Heart right ventricle (tissue), 16 donors: ENCODE measurements at regions not wholly inside any gene's neighbourhood (a gene's known extent, or its start where the extent isn't known, plus 50 kb on each side); places are given as distances from the start of the nearest gene placed in this dataset.

Experiments used
- ATAC-seq, 8 donors: fragments of 200-7000 bp; cut with Tn5 transposase; one replicate each; pipeline ENCODE4 v1.9.1; 2020; ENCODE audit warnings: mild to moderate bottlenecking in 8 of 8, moderate library complexity in 8 of 8, moderate number of reproducible peaks in 1 of 8
- DNase-seq, 2 donors: peaks; one replicate each; pipeline ENCODE4 v3.0.0-alpha.2; 2020
- H3K27ac ChIP-seq, 10 donors: fragments of 200-600 bp; sonication (generic) in 2 of 10; one replicate each; pipeline versions ENCODE4 v1.5.0 to v1.8.0; 2020 to 2022; ENCODE audit warnings: mild to moderate bottlenecking in 3 of 10
- H3K27me3 ChIP-seq, 7 donors: fragments of 200-600 bp; one replicate each; pipeline ENCODE4 v1.8.0; 2021 to 2022; ENCODE audit warnings: mild to moderate bottlenecking in 2 of 7
- H3K36me3 ChIP-seq, 9 donors: fragments of 200-600 bp; sonication (generic) in 1 of 9; one replicate each; pipeline versions ENCODE4 v1.5.0 to v1.8.0; 2020 to 2022; ENCODE audit warnings: mild to moderate bottlenecking in 2 of 9
- H3K4me1 ChIP-seq, 9 donors: fragments of 200-600 bp; sonication (generic) in 1 of 9; one replicate each; pipeline versions ENCODE4 v1.5.0 to v1.8.0; 2020 to 2022; ENCODE audit warnings: mild to moderate bottlenecking in 4 of 9
- H3K4me3 ChIP-seq, 10 donors: fragments of 200-600 bp; sonication (generic) in 2 of 10; one replicate each; pipeline versions ENCODE4 v1.5.0 to v1.8.0; 2020 to 2022; ENCODE audit warnings: mild to moderate bottlenecking in 7 of 10, moderate library complexity in 2 of 10
- H3K9me3 ChIP-seq, 11 donors: fragments of 200-600 bp in 10 of 11; sonication (generic) in 2 of 11; one replicate each; pipeline versions ENCODE4 v1.5.0 to v1.8.0; 2013 to 2022; ENCODE audit warnings: mild to moderate bottlenecking in 2 of 11, control low read depth in 1 of 11, moderate library complexity in 1 of 11
- WGBS, 2 donors: extraction: QIAGEN DNeasy Blood & Tissue Kit; methylation state at CpG; one replicate each; pipeline ENCODE4 v1.1.7; 2013; ENCODE audit warnings: inconsistent platforms in 1 of 2; 5-methylcytosine and 5-hydroxymethylcytosine counted together
- intact Hi-C, 10 donors: fragments of 100-400 bp; cut with DNase I; formaldehyde crosslinking; loops; one replicate each; pipeline versions ENCODE4 v1.11.1 to v1.14.2; 2022
- TF ChIP-seq, protein P1 (sequence below), 9 donors: fragments of 200-600 bp; sonication (generic) in 2 of 9; IDR thresholded peaks; one replicate each; pipeline versions ENCODE4 v1.5.0 to v1.8.0; 2021 to 2022; ENCODE audit warnings: antibody characterized with exemption in 9 of 9, mild to moderate bottlenecking in 5 of 9, moderate library complexity in 1 of 9
- donor health status: Arrhythmogenic right ventricular cardiomyopathy.
- donor health status: ischemic (EF 13 %, LVEDD 7.1; RV severe dilation, severe dysfunction).
- donor health status: healthy with polysubstance abuse.
- donor health status: DM: no; HTN: yes; CAD: no.
- donor health status: DM: no; HTN: no; CAD: no.
- donor health status: ischemic (EF 25% LVEDD 6.9; RV normal size, moderate dysfunction).
- donor health status: ischemic (EF 25% LVEDD 5.7; RV mildly dilated, moderate dysfunction).
- donor health status: healthy.
- donor health status: DM: yes; HTN: yes; CAD: no.
- donor health status: Ischemic cardiomyopathy.
- donor health status: ischemic (EF 35%, LVEDD 5.7; RV mildly dilated, moderate dysfunction).
- donor health status: nonischemic (EF 11% LVEDD 7.7; RV severe dilation, severe dysfunction).
- donor health status: DM: yes; HTN: yes; CAD: no.
- donor health status: PGD.
- donor health status: ischemic (EF 29% LVEDD 5.4; RV normal size, mild dysfunction).
- donor health status: nonischemic (EF 23%, LVEDD 6.1; RV moderate dilation, normal function).

DNA sequence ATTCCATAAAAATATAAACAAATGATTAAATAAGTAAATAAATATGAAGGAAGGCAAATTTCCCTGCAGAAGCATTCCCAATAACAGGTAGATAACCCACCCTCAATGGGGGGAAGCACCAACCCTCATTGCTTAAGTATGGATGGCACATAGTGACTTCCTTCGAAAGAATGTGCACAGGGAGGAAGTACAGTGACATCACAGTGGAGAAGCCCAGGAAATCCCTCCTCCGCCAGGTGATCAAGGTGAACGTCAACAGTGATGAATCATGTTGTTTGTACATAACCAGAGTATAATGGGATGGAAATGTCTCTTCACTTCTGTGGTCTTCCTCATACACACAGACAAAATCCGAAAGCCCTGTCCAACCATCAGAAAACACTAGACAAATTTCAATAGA, 267.9 kb downstream of the THBS2 start:
- WGBS, 2 donors, result 86 to 92% methylated on average over 4 of the region's 4 CpGs
- ATAC-seq, result no peak
- TF ChIP-seq, protein P1, sequence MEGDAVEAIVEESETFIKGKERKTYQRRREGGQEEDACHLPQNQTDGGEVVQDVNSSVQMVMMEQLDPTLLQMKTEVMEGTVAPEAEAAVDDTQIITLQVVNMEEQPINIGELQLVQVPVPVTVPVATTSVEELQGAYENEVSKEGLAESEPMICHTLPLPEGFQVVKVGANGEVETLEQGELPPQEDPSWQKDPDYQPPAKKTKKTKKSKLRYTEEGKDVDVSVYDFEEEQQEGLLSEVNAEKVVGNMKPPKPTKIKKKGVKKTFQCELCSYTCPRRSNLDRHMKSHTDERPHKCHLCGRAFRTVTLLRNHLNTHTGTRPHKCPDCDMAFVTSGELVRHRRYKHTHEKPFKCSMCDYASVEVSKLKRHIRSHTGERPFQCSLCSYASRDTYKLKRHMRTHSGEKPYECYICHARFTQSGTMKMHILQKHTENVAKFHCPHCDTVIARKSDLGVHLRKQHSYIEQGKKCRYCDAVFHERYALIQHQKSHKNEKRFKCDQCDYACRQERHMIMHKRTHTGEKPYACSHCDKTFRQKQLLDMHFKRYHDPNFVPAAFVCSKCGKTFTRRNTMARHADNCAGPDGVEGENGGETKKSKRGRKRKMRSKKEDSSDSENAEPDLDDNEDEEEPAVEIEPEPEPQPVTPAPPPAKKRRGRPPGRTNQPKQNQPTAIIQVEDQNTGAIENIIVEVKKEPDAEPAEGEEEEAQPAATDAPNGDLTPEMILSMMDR (IDR thresholded peaks at IDR 0.05), result no peak
- Histone ChIP-seq H3K27ac (no peak overlapping the region), H3K4me3 (no peak overlapping the region), H3K9me3 (peaks cover 0 to 14% (median 8%) of the 10 kb centered on the region in 11 donors), H3K27me3 (peaks cover 0 to 3% (median 0%) of the 10 kb centered on the region in 7 donors), H3K4me1 (peaks cover 0 to 4% (median 0%) of the 10 kb centered on the region in 9 donors), H3K36me3 (no peaks in the 10 kb centered on the region)
- DNase-seq, result no peak
- intact Hi-C loops, result no loop called here

DNA sequence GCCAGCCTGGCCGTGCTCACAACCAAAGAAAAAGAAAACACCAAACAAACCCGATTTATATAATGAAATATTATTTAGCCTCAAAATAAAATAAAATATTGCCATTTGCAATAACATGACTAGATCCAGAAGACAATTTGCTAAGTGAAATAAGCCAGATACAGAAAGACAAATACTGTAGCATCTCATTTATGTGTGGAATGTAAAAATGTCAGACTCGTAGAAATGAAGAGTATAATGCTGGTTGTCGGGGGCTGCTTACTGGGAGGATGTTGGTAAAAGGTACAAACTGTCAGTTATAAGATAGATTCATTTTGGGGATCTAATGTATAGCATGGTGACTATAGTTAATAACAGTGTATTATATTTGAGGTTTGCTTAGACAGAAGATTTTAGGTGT, 269.7 kb downstream of the THBS2 start:
- peaks cover 0 to 23% (median 18%) of the 10 kb centered on the region in 11 donors for H3K9me3 ChIP-seq
- WGBS, 2 donors, result 67 to 72% methylated on average over 4 of the region's 4 CpGs
- H3K4me1 ChIP-seq, result peaks cover 0 to 3% (median 0%) of the 10 kb centered on the region in 9 donors
- TF ChIP-seq, protein P1 (IDR thresholded peaks at IDR 0.05), result no peak
- H3K27ac ChIP-seq, result no peak overlapping the region
- no peaks in the 10 kb centered on the region for H3K36me3 ChIP-seq
- no peak for ATAC-seq
- peaks cover 0 to 3% (median 0%) of the 10 kb centered on the region in 7 donors for H3K27me3 ChIP-seq
- no peak for DNase-seq
- no peak overlapping the region for H3K4me3 ChIP-seq
- intact Hi-C loops, result no loop called here

DNA sequence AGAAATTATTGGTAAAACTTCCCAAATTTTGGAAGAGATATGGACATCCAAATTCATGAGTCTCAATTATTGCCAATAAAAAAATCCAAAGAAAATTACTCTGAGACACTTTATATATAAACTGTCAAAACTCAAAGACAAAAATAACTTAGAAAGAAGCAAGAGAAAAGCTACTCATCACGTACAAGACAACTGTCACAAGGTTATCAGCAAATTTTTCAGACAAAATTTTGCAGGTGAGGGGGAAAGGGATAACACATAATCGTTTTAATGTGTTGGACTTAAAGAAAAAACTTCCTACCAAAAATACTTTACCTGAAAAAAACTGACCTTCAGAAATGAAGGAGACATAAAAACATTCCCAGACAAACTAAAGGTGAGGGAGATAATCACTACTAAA, 272.5 kb downstream of the THBS2 start:
- DNase-seq, result no peak
- no peak overlapping the region for H3K27ac ChIP-seq
- 57 to 61% methylated on average over 2 of the region's 2 CpGs for WGBS, 2 donors
- H3K27me3 ChIP-seq, result peaks cover 0 to 3% (median 0%) of the 10 kb centered on the region in 7 donors
- H3K36me3 ChIP-seq, result no peaks in the 10 kb centered on the region
- TF ChIP-seq, protein P1 (IDR thresholded peaks at IDR 0.05), result no peak
- intact Hi-C loops, result no loop called here
- H3K4me1 ChIP-seq, result no peaks in the 10 kb centered on the region
- ATAC-seq, result no peak
- H3K4me3 ChIP-seq, result no peak overlapping the region
- H3K9me3 ChIP-seq, result peaks cover 0 to 23% (median 18%) of the 10 kb centered on the region in 11 donors

DNA sequence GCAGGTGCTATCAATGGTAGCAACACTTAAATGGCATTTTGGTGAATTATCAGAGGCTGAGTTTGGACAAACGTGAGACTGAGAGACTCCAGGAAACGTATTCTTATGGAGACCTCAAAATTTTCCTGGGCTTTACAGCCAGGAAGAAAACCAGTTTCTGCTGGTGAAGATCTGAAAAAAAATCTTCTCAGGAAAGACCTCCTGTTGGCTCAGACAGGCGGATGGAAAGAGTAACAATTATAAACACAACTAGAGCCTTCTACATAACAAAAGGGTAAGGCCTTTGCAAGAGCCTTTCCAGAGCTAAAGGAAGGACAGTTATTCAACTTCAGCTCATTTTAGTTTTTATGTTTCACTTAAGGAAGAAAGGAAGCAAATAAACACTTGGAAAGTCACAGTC, 274.4 kb downstream of the THBS2 start:
- Histone ChIP-seq H3K36me3 (no peaks in the 10 kb centered on the region), H3K27me3 (peaks cover 0 to 3% (median 0%) of the 10 kb centered on the region in 7 donors), H3K4me3 (no peak overlapping the region), H3K4me1 (no peaks in the 10 kb centered on the region), H3K9me3 (peaks cover 0 to 23% (median 18%) of the 10 kb centered on the region in 11 donors), H3K27ac (no peak overlapping the region)
- ATAC-seq, result no peak
- DNase-seq, result no peak
- TF ChIP-seq, protein P1 (IDR thresholded peaks at IDR 0.05), result no peak
- WGBS, 2 donors, result 43 to 54% methylated on average over 3 of the region's 3 CpGs
- intact Hi-C loops, result no loop called here
